Muscle of leg (tissue), 3 donors: ENCODE measurements at regions not wholly inside any gene's neighbourhood (a gene's known extent, or its start where the extent isn't known, plus 50 kb on each side); places are given as distances from the start of the nearest gene placed in this dataset.
A peak's percentile ranks its signal among the peaks of the same experiment; 100 is the strongest.
"Not testable (repeated sequence)": the region's sequence is repeated elsewhere in the genome, so short reads cannot be mapped to it uniquely, and the experiment has no call there.

ENCODE experiments used
- DNase-seq: peaks from one replicate; pipeline ENCODE4 v3.0.0; 2013
- H3K27ac ChIP-seq: one replicate; pipeline ENCODE4 v1.5.1; 2013; ENCODE audit warnings: mild to moderate bottlenecking, low read length, control low read depth
- H3K27me3 ChIP-seq: one replicate; pipeline ENCODE4 v1.6.1; 2013; ENCODE audit warnings: low read length; ENCODE audit not compliant: control insufficient read depth, insufficient read depth
- H3K36me3 ChIP-seq: one replicate; pipeline ENCODE4 v1.6.1; 2013; ENCODE audit warnings: low read length; ENCODE audit not compliant: control insufficient read depth, insufficient read depth
- H3K4me1 ChIP-seq: one replicate; pipeline ENCODE4 v1.6.1; 2013; ENCODE audit warnings: low read length; ENCODE audit not compliant: control insufficient read depth, insufficient read depth
- H3K4me3 ChIP-seq: one replicate; pipeline ENCODE4 v1.5.1; 2013; ENCODE audit warnings: low read length, control low read depth
- H3K9me3 ChIP-seq: replicated peaks from 2 replicates; pipeline ENCODE4 v1.6.1; 2013; ENCODE audit warnings: low read depth, low read length; ENCODE audit not compliant: control insufficient read depth
- WGBS: methylation state at CpG from one replicate; pipeline ENCODE4 v1.1.5; 2013; ENCODE audit warnings: missing lambda C conversion rate; ENCODE audit not compliant: insufficient coverage; 5-methylcytosine and 5-hydroxymethylcytosine counted together

DNA sequence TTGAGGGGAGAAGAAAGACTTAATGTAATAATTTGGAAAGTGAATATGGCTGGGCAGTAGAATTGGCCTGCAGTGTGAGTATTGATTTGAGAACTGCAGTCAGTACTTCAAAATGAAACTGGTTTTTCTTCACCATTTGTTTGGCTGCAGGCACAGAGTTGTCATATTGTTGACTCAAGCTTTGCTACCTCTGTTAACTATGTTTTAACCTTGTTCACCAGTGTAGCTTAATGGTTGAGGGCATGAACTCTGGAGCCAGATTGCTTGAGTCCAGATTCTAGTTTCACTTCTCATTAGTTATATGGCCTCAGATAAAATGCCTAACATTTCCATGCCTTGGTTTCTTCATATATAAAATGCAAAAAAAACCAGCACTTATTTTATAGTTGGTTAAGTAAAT, 64.1 kb downstream of the CFAP44 start:
- no peak for DNase-seq
- Histone ChIP-seq H3K27ac (no peak overlapping the region), H3K36me3 (no peaks in the 10 kb centered on the region), H3K9me3 (no peaks in the 10 kb centered on the region), H3K4me3 (no peak overlapping the region), H3K27me3 (no peaks in the 10 kb centered on the region), H3K4me1 (no peaks in the 10 kb centered on the region)

DNA sequence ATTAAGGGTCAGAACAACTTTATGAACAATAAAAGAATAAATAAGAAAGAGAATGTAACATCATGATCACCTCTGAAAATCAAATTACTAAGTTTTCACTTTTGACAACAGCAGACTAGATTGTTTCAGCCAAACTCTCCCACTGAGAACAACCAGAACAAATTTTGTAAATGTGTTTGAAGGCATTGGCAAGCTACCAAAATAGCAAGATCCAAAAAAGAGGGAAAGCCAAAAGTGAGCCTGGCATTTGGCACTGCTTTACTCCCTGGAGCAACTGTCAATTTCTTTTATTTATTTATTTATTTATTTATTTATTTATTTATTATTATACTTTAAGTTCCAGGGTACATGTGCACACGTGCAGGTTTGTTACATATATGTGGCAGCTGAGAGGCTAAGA, 67.2 kb downstream of the CFAP44 start:
- H3K4me1 ChIP-seq, result no peaks in the 10 kb centered on the region
- no CpG with 5 or more reads among the region's 1 CpG for WGBS
- H3K4me3 ChIP-seq, result no peak overlapping the region
- H3K27ac ChIP-seq, result no peak overlapping the region
- H3K27me3 ChIP-seq, result no peaks in the 10 kb centered on the region
- H3K36me3 ChIP-seq, result no peaks in the 10 kb centered on the region
- no peaks in the 10 kb centered on the region for H3K9me3 ChIP-seq
- peak; percentile 10 for DNase-seq

DNA sequence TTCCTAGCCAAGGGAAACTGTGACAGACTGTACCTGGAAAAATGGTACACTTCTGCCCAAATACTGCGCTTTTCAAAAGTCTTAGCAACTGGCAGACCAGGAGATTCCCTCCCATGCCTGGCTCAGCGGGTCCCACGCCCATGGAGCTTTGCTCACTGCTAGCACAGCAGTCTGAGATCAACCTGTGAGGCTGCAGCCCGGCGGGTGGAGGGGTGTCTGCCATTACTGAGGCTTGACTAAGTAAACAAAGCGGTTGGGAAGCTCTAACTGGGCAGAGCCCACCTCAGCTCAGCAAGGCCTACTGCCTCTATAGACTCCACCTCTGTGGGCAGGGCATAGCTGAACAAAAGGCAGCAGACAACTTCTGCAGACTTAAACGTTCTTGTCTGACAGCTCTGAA, 74.5 kb downstream of the CFAP44 start:
- H3K27ac ChIP-seq, DNase-seq, H3K27me3 ChIP-seq, H3K9me3 ChIP-seq, H3K4me1 ChIP-seq, H3K36me3 ChIP-seq, H3K4me3 ChIP-seq: not testable (repeated sequence)
- WGBS, result 81% methylated on average over 7 of the region's 7 CpGs

DNA sequence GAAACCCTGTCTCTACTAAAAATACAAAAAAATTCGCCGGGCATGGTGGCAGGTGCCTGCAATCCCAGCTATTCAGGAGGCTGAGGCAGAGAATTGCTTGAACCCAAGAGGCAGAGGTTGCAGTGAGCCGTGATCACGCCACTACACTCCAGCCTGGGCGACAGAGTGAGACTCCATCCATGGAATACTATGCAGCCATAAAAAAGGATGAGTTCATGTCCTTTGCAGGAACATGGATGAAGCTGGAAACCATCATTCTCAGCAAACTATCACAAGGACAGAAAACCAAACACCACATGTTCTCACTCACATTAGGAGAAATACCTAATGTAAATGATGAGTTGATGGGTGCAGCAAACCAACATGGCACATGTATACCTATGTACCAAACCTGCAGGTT, 86.0 kb downstream of the CFAP44 start:
- not testable (repeated sequence) for H3K4me1 ChIP-seq, H3K4me3 ChIP-seq, H3K9me3 ChIP-seq, DNase-seq, H3K27me3 ChIP-seq, H3K27ac ChIP-seq, H3K36me3 ChIP-seq
- WGBS, result 100% methylated on average over 3 of the region's 5 CpGs

DNA sequence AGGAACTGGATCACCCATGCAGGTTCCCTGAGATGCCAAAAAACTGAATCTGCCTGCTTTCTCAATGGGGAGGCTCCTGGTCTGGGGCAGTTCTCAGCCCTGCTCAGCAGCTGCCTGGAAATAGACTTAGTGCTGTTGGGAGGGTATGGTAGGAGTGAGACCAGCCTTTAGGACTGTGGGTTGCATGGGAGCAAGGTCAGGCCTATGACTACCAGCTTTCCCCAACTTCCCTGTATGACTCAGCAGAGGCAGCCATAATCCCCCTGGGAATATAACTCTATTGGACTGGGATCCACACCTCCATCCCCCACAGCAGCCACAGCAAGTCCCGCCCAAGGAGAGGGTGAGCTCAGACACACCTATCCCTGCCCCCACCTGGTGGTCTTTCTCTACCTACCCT, 87.0 kb downstream of the CFAP44 start:
- H3K4me1 ChIP-seq, result no peaks in the 10 kb centered on the region
- no peak for DNase-seq
- H3K9me3 ChIP-seq, result no peaks in the 10 kb centered on the region
- no peaks in the 10 kb centered on the region for H3K27me3 ChIP-seq
- 100% methylated on average over 1 of the region's 1 CpG for WGBS
- no peaks in the 10 kb centered on the region for H3K36me3 ChIP-seq
- no peak overlapping the region for H3K27ac ChIP-seq
- no peak overlapping the region for H3K4me3 ChIP-seq

DNA sequence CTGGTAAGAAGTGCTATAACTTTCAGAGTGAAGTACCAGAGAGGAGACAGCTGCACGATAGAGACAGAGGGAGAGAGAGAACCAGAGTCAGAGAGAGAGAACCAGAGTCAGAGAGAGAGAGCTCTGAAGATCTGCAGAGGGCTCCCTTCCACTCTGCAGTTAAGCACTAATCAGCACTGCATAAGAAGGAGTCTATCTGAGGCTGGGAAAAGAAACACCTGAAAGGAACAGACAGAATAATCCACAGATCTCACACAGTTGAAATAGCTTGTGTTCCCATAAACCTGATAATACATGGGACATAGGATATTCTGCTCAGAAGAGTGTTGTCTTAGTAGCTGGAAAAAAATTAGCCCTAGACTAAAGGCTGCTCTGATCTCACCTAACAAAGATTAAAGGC, 87.6 kb downstream of the CFAP44 start:
- Histone ChIP-seq H3K27ac (no peak overlapping the region), H3K4me3 (no peak overlapping the region), H3K27me3 (no peaks in the 10 kb centered on the region), H3K4me1 (no peaks in the 10 kb centered on the region), H3K36me3 (no peaks in the 10 kb centered on the region), H3K9me3 (no peaks in the 10 kb centered on the region)
- DNase-seq, result no peak
- WGBS, result 20% methylated on average over 1 of the region's 1 CpG

DNA sequence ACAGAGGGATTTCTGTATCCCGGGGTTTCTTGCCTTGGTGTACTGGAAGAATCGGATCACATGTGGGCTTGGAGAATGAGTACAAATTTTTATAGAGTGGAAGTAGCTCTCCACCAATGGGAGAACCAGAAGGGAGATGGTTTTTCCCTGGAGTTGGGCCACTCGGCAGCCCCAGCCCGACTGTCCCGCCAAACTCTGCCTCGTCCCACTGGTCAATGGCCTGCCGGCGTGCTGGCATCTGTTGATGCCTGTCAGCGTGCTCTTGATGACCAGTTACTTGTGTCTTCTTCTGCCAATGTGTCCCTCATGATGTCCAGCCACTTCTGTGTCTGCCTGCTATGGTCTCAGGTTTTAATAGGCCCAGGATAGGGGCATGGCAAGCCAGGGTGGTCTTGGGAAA, 100.5 kb downstream of the CFAP44 start:
- Histone ChIP-seq H3K4me1 (no peaks in the 10 kb centered on the region), H3K9me3 (no peaks in the 10 kb centered on the region), H3K4me3 (no peak overlapping the region), H3K27ac (no peak overlapping the region), H3K27me3 (no peaks in the 10 kb centered on the region), H3K36me3 (no peaks in the 10 kb centered on the region)
- WGBS, result 88% methylated on average over 8 of the region's 9 CpGs
- DNase-seq, result no peak

DNA sequence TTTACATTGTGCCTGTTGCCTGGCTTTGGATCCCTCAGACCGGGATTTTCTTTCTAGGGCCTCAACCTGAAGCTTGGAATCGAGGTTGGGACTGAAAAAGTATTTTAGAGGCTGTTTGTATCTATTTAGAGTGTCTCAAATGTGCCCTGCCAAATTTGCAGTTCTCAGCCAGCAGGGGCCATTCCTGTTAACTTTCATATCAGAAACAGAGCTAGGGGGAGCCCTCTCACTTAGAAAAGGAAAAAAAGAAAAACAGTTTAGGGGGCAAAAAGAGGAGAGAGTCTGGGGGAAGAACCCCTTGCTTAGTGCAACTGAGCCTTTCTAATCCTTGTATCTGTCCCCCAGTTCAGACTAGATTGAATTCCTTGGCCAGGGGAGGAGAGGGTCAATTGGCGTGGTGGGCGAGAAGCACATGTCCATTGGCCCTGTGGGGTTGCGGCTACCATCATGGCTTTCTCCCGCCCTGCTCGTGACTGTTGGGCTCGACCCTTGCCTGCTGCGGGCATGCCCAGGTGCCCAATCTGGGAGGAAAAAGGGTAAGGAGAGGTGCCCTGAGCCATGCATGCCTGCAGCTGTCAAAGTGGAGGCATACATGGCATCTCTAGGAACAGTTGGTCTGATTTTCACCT, 101.6 kb downstream of the CFAP44 start:
- Histone ChIP-seq H3K27ac (no peak overlapping the region), H3K4me1 (no peaks in the 10 kb centered on the region), H3K27me3 (no peaks in the 10 kb centered on the region), H3K36me3 (no peaks in the 10 kb centered on the region), H3K9me3 (no peaks in the 10 kb centered on the region), H3K4me3 (no peak overlapping the region)
- WGBS, result 95% methylated on average over 7 of the region's 9 CpGs
- DNase-seq, result no peak
